Ishikawa (cell line): ENCODE measurements at regions not wholly inside any gene's neighbourhood (a gene's known extent, or its start where the extent isn't known, plus 50 kb on each side); places are given as distances from the start of the nearest gene placed in this dataset.

Source experiments
- CEBPB ChIP-seq: IDR thresholded peaks from 2 replicates; pipeline ENCODE4 v1.6.1; 2012
- CREB1 ChIP-seq: IDR thresholded peaks from 2 replicates; pipeline ENCODE4 v1.6.1; 2012; ENCODE audit warnings: low read depth
- EGR1 ChIP-seq: IDR thresholded peaks from 2 replicates; pipeline ENCODE4 v1.6.1; 2012
- EP300 ChIP-seq: IDR thresholded peaks from 2 replicates; pipeline ENCODE4 v1.6.1; 2012; ENCODE audit warnings: borderline replicate concordance
- FOXM1 ChIP-seq: IDR thresholded peaks from 2 replicates; pipeline ENCODE4 v1.6.1; 2012; ENCODE audit warnings: low read depth, borderline replicate concordance
- NFIC ChIP-seq: IDR thresholded peaks from 2 replicates; pipeline ENCODE4 v1.6.1; 2012
- RAD21 ChIP-seq: IDR thresholded peaks from 2 replicates; pipeline ENCODE4 v1.6.1; 2012; ENCODE audit warnings: low read depth
- TAF1 ChIP-seq: IDR thresholded peaks from 2 replicates; pipeline ENCODE4 v1.6.1; 2012; ENCODE audit warnings: low read depth, mild to moderate bottlenecking
- TCF12 ChIP-seq: IDR thresholded peaks from 2 replicates; pipeline ENCODE4 v1.6.1; 2012; ENCODE audit warnings: low read depth
- TEAD4 ChIP-seq: IDR thresholded peaks from 2 replicates; pipeline ENCODE4 v1.6.1; 2012
- YY1 ChIP-seq: IDR thresholded peaks from 2 replicates; pipeline ENCODE4 v1.6.1; 2012; ENCODE audit warnings: low read depth
- ZBTB7A ChIP-seq: IDR thresholded peaks from 2 replicates; pipeline ENCODE4 v1.6.1; 2012; ENCODE audit warnings: low read depth
- TF ChIP-seq, protein P1 (sequence below): IDR thresholded peaks from 2 replicates; pipeline ENCODE4 v1.6.1; 2012; ENCODE audit warnings: low read depth, mild to moderate bottlenecking
- TF ChIP-seq, protein P2 (sequence below): IDR thresholded peaks from 2 replicates; pipeline ENCODE4 v1.6.1; 2012
- TF ChIP-seq, protein P3 (sequence below): IDR thresholded peaks from 2 replicates; pipeline ENCODE4 v1.6.1; 2012

DNA sequence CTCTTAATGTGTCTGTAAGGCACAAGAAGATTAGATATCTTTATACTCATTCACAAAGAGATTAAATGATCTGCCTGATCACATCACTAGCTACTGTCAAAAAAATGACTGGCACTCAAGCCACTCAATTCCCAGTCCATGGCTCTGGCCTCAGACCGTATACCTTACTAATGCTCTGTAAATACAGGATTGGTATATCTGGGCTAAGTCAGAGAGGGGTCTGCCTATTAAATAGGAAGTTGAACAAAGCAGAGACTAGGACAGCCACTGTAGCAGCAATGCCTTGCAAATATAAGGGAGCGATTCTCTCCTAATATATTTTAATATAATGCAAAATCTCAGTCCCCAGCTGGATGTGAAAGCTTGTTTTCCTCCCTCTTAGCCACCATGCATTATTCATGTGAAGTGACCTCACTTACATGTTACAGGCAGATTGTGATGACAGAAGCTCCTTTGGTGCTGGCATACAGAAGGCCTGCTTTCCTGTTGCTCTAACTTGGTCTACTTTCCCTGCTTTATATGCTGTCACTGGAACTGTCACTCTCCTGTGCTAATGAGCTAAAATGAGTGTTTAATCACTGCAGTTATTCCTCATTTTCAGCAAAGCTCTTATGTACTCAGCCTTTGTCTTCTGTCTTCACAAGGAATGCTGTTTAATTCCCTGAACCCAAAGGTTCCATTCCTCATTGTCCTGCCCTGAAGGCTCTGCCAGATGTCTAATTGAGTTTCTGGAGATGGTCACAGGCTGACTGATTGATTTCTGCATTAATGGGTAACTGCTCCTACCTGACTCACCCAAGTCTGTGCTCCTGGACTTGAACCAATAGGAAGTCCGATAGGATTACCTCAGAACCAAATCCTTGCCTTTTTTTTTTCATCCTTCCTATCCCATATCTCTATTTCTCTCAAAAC lies 578.2 kb downstream of the KLHL13 start:
- TF ChIP-seq NFIC: no peak

DNA sequence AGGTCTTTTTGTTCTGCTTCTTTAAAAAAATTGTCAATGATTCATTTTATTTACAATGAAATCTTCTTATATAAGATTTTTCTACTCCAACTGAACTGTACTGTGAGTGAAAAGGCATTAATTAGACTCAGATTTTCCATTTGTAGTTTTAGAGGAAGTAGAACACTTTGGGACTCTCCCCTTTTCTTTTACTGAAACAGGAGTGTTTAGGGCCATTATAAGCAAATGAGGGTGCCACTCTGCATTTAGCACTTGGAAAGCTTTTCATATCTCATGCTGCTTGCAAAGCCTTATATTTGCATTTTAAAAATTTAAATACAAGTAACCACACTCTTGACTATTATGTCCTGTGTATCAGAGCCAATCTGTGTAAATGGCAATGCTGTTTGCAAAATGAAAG lies 584.3 kb downstream of the KLHL13 start:
- TF ChIP-seq ZBTB7A (no peak), TCF12 (no peak), YY1 (no peak), NFIC (no peak), TAF1 (no peak), CREB1 (no peak), RAD21 (no peak), EGR1 (no peak), TEAD4 (no peak), FOXM1 (no peak), CEBPB (no peak), EP300 (no peak)
- TF ChIP-seq, protein P1, sequence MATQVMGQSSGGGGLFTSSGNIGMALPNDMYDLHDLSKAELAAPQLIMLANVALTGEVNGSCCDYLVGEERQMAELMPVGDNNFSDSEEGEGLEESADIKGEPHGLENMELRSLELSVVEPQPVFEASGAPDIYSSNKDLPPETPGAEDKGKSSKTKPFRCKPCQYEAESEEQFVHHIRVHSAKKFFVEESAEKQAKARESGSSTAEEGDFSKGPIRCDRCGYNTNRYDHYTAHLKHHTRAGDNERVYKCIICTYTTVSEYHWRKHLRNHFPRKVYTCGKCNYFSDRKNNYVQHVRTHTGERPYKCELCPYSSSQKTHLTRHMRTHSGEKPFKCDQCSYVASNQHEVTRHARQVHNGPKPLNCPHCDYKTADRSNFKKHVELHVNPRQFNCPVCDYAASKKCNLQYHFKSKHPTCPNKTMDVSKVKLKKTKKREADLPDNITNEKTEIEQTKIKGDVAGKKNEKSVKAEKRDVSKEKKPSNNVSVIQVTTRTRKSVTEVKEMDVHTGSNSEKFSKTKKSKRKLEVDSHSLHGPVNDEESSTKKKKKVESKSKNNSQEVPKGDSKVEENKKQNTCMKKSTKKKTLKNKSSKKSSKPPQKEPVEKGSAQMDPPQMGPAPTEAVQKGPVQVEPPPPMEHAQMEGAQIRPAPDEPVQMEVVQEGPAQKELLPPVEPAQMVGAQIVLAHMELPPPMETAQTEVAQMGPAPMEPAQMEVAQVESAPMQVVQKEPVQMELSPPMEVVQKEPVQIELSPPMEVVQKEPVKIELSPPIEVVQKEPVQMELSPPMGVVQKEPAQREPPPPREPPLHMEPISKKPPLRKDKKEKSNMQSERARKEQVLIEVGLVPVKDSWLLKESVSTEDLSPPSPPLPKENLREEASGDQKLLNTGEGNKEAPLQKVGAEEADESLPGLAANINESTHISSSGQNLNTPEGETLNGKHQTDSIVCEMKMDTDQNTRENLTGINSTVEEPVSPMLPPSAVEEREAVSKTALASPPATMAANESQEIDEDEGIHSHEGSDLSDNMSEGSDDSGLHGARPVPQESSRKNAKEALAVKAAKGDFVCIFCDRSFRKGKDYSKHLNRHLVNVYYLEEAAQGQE: no peak
- TF ChIP-seq, protein P2, sequence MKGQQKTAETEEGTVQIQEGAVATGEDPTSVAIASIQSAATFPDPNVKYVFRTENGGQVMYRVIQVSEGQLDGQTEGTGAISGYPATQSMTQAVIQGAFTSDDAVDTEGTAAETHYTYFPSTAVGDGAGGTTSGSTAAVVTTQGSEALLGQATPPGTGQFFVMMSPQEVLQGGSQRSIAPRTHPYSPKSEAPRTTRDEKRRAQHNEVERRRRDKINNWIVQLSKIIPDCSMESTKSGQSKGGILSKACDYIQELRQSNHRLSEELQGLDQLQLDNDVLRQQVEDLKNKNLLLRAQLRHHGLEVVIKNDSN: no peak
- TF ChIP-seq, protein P3, sequence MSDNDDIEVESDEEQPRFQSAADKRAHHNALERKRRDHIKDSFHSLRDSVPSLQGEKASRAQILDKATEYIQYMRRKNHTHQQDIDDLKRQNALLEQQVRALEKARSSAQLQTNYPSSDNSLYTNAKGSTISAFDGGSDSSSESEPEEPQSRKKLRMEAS: no peak

DNA sequence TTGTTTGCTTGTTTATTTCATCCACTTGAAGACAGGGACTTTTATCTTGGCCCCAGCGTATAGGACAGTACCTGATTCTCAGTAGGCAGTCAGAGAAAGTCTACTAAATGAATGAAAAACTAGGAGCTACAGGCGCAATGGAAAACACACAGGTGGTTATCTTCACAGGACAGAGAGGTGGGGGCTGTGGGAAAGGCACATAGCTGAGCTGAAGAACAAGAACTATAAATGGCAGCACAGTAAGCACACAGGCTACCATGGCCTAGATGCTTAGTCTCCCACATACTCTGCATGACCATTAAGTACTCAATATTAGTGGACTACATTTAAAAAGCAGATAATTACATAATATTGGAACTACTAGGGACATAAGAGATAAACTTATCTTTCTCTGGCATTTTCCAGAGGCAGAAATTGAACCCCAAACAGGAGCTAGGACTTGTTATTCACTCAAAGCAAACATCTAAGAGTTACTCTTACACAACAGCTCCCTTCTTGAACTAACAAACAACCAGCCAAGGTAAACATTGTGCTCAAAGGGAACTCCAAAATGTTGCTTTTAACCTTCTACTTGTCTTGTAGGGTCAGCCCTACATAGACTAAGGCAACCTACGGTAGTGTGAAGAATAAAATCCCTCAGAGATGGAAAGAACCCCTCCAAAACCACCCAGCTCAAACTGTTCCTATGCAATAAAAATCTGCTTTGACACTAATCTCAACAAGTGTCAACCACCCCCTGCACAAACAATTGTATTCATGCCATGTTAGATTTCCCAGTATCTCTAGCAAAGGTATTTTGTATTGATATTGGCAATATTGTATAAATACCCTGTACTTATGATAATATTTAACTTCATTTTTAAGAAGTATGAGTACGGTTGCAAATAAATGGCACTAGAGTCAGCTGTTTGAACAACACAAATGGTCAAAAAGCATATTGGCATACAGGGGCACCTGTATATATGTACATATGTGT lies 593.6 kb downstream of the KLHL13 start:
- no peak for TF ChIP-seq ZBTB7A
- TF ChIP-seq YY1: no peak
- TF ChIP-seq CEBPB: no peak
- TF ChIP-seq, protein P2: no peak
- no peak for TF ChIP-seq EGR1
- no peak for TF ChIP-seq FOXM1
- TF ChIP-seq NFIC: no peak
- TF ChIP-seq, protein P3: no peak
- TF ChIP-seq CREB1: no peak
- no peak for TF ChIP-seq EP300
- no peak for TF ChIP-seq RAD21
- TF ChIP-seq TEAD4: no peak

DNA sequence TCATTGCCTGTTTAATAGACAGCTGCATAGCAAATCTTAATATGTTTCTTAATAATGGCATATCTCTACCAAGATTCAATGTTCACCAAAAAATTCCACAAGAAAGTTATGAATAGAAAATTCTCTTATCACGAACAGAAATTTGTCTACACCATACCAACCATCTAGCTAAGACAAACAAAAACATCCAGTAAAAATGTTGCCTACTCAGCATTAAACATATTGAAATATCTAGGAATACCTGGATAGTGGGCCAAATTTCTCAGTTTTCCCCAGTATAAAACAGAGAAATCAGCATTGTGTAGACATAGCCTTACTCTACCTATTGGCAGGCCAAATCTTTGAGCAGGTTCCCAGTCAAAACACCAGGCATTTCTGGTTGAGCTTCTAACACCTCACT lies 598.6 kb downstream of the KLHL13 start:
- TF ChIP-seq, protein P2: no peak
- TF ChIP-seq, protein P1: no peak
- TF ChIP-seq CEBPB (no peak), TCF12 (no peak), YY1 (no peak), EP300 (no peak), RAD21 (no peak), NFIC (no peak), FOXM1 (no peak), TAF1 (no peak), TEAD4 (no peak), CREB1 (no peak), ZBTB7A (no peak), EGR1 (no peak)
- TF ChIP-seq, protein P3: no peak
